Activated CD4-positive, alpha-beta T cell treated with anti-CD3 and anti-CD28 coated beads for 36 hours (primary cell): ENCODE measurements at regions not wholly inside any gene's neighbourhood (a gene's known extent, or its start where the extent isn't known, plus 50 kb on each side); places are given as distances from the start of the nearest gene placed in this dataset.
"Not testable (repeated sequence)": the region's sequence is repeated elsewhere in the genome, so short reads cannot be mapped to it uniquely, and the experiment has no call there.

ENCODE experiments used
- ATAC-seq: fragments of 200-7000 bp; cut with Tn5 transposase; one replicate; pipeline ENCODE4 v1.10.0; 2021; ENCODE audit warnings: mild to moderate bottlenecking, moderate library complexity
- CTCF ChIA-PET: fragments of 350-600 bp; sonication (Branson Sonifier 250); formaldehyde crosslinking; loops from one replicate; lab custom pipeline; 2021; ENCODE audit warnings: antibody characterized with exemption; lab: Charles Lee
- POLR2A ChIA-PET: fragments of 350-600 bp; sonication (Branson Sonifier 250); formaldehyde crosslinking; loops from one replicate; lab custom pipeline; 2021; ENCODE audit warnings: antibody characterized with exemption, inconsistent platforms; lab: Charles Lee
- DNase-seq: peaks from one replicate; pipeline ENCODE4 v3.0.0-alpha.2; 2020
- H3K27ac Mint-ChIP-seq: one replicate; pipeline ENCODE4 v1.8.0; 2021; ENCODE audit warnings: mixed read lengths
- H3K27me3 Mint-ChIP-seq: one replicate; pipeline ENCODE4 v1.8.0; 2021; ENCODE audit warnings: mixed read lengths
- H3K36me3 Mint-ChIP-seq: one replicate; pipeline ENCODE4 v1.8.0; 2021; ENCODE audit warnings: low read depth, mixed read lengths
- H3K4me1 Mint-ChIP-seq: one replicate; pipeline ENCODE4 v1.8.0; 2021; ENCODE audit warnings: mixed read lengths
- H3K4me3 Mint-ChIP-seq: one replicate; pipeline ENCODE4 v1.8.0; 2021; ENCODE audit warnings: mild to moderate bottlenecking, moderate library complexity, mixed read lengths
- H3K9me3 Mint-ChIP-seq: one replicate; pipeline ENCODE4 v1.8.0; 2021; ENCODE audit warnings: low read depth, mixed read lengths
- intact Hi-C, 2 experiments: fragments of 100-400 bp; cut with DNase I in 1 of 2; cut with micrococcal nuclease in 1 of 2; formaldehyde crosslinking; loops; one replicate each; pipeline versions ENCODE4 v1.14.2 to v1.15.1; 2022 to 2024; cut with DNase I, micrococcal nuclease

GRCh38 chr11:49850541-49850940 is 101.7 kb upstream of the OR4C13 start:
- H3K4me3 Mint-ChIP-seq, H3K9me3 Mint-ChIP-seq, H3K27me3 Mint-ChIP-seq, H3K36me3 Mint-ChIP-seq, POLR2A ChIA-PET, DNase-seq, CTCF ChIA-PET, H3K27ac Mint-ChIP-seq, ATAC-seq, intact Hi-C loops, H3K4me1 Mint-ChIP-seq: not testable (repeated sequence)

GRCh38 chr11:49851511-49851910 is 100.7 kb upstream of the OR4C13 start:
- no peaks in the 10 kb centered on the region for H3K9me3 Mint-ChIP-seq
- CTCF ChIA-PET: no interaction called here
- POLR2A ChIA-PET: no interaction called here
- no peaks in the 10 kb centered on the region for H3K36me3 Mint-ChIP-seq
- no peaks in the 10 kb centered on the region for H3K27me3 Mint-ChIP-seq
- H3K4me1 Mint-ChIP-seq: no peaks in the 10 kb centered on the region
- H3K4me3 Mint-ChIP-seq: no peak overlapping the region
- ATAC-seq (no peak), DNase-seq (no peak)
- H3K27ac Mint-ChIP-seq: no peak overlapping the region
- intact Hi-C loops: no loop called here

GRCh38 chr11:49851971-49852389 is 100.2 kb upstream of the OR4C13 start:
- H3K9me3 Mint-ChIP-seq: no peaks in the 10 kb centered on the region
- ChIA-PET POLR2A (no interaction called here), CTCF (no interaction called here)
- intact Hi-C loops: no loop called here
- ATAC-seq: no peak
- H3K4me1 Mint-ChIP-seq: no peaks in the 10 kb centered on the region
- DNase-seq: no peak
- no peak overlapping the region for H3K4me3 Mint-ChIP-seq
- H3K36me3 Mint-ChIP-seq: no peaks in the 10 kb centered on the region
- H3K27ac Mint-ChIP-seq: no peak overlapping the region
- no peaks in the 10 kb centered on the region for H3K27me3 Mint-ChIP-seq

- ATAC-seq, H3K9me3 Mint-ChIP-seq, H3K27ac Mint-ChIP-seq, H3K4me3 Mint-ChIP-seq, intact Hi-C loops, POLR2A ChIA-PET, H3K36me3 Mint-ChIP-seq, H3K27me3 Mint-ChIP-seq, CTCF ChIA-PET, H3K4me1 Mint-ChIP-seq, DNase-seq: not testable (repeated sequence)
Measured at GRCh38 chr11:49888875-49889274, 63.3 kb upstream of the OR4C13 start.

GRCh38 chr11:49891910-49892671 is 60.1 kb upstream of the OR4C13 start:
- H3K4me3 Mint-ChIP-seq, H3K36me3 Mint-ChIP-seq, H3K27me3 Mint-ChIP-seq, CTCF ChIA-PET, H3K27ac Mint-ChIP-seq, DNase-seq, intact Hi-C loops, H3K4me1 Mint-ChIP-seq, POLR2A ChIA-PET, ATAC-seq: not testable (repeated sequence)
- peaks cover 18% of the 10 kb centered on the region for H3K9me3 Mint-ChIP-seq

- H3K27me3 Mint-ChIP-seq, H3K36me3 Mint-ChIP-seq, H3K4me3 Mint-ChIP-seq, ATAC-seq, H3K4me1 Mint-ChIP-seq, CTCF ChIA-PET, POLR2A ChIA-PET, H3K27ac Mint-ChIP-seq, DNase-seq, intact Hi-C loops: not testable (repeated sequence)
- peaks cover 24% of the 10 kb centered on the region for H3K9me3 Mint-ChIP-seq
Measured at GRCh38 chr11:49893442-49893841, 58.7 kb upstream of the OR4C13 start.
